ENCODE measurements at regions not wholly inside any gene's neighbourhood (a gene's known extent, or its start where the extent isn't known, plus 50 kb on each side); places are given as distances from the start of the nearest gene placed in this dataset.

- in situ Hi-C loops (cut with HindIII; ENCODE audit: low pct_unique_long_range_greater_than_20kb, low sequenced_read_pairs), result no loop called here
- DNase-seq (ENCODE audit: low read depth, low spot score), result no peak
These were observed 673.1 kb upstream of the FSHR start for GRCh38 chr2:49827366-49827765.

DNA sequence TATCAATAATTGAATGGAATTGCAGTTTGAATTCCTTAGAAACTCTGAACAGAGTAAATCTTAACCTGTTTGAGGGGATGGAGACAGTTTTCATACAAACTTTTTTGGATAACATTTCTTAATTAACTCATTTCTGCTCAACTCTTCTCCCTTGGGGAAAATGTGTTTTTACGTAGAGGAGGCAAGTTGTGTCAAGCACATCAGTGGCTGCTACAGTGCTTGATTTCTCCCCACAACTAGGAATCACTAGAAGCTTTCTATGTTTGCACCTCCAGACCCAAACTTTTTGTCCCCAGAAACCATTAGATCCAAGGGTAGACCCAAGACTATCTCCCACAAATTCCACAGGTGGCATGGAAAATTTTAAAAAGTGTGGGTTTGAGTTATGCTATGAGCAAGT lies 658.9 kb upstream of the FSHR start:
- in situ Hi-C loops (cut with HindIII; ENCODE audit: low pct_unique_long_range_greater_than_20kb, low sequenced_read_pairs), result no loop called here
- no peak for DNase-seq (ENCODE audit: low read depth, low spot score)

DNA sequence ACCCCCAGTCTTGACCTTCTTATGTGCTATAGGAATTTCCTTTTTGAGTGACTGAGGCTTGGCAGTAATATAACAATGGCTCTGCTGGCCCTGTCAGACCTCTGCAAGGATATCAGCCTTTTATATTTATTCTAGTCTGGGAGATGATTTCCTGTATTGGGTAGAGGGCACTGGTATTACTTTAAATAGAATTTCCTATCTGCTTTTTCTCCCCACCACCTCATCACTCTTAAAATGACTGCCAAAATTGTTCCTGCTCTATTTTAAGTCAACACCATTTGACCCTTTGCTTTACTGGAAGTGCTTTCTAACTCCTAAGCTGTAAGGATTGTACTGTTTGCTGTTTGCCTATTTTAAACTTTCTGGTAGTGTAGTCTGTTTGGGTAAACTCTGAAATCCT lies 658.4 kb upstream of the FSHR start:
- in situ Hi-C loops (cut with HindIII; ENCODE audit: low pct_unique_long_range_greater_than_20kb, low sequenced_read_pairs), result no loop called here
- DNase-seq (ENCODE audit: low read depth, low spot score), result no peak

DNA sequence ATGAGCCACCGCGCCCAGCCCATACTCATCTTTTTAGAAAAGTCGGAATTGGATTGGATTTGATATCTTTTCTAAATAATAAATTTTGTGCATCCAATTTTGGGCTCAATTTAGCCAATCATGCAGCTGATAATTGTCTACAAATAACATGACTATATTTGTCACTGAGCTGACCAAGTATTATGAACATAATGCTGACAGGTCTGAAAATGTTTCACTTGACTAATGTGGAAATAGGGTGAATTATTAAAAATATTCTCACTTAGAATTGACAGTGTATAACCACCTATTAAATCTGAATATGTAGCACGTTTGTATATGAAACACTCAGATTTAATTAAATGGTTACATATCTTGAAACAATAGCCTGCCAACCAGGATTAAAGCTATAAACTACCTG lies 657.2 kb upstream of the FSHR start:
- in situ Hi-C loops (cut with HindIII; ENCODE audit: low pct_unique_long_range_greater_than_20kb, low sequenced_read_pairs), result no loop called here
- DNase-seq (ENCODE audit: low read depth, low spot score), result no peak

DNA sequence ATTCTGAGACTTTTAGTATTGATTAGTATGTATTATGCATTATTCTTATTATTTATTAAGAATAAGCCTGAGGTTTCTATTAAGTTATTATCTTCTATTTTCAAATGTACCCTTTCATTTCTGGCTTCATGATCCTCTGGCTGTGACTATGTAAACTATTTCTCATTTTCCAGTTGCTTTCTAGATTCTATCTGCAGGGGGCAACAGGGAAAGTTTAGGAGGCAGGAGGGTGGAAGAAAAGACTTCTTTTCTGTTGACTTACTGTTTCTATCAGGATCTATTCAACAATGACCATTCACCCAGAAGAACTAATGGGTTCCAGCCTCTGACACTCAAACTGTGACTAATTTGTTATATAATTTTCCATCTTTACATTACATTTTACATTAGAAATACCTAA lies 653.4 kb upstream of the FSHR start:
- DNase-seq (ENCODE audit: low read depth, low spot score), result peak; percentile 22

DNA sequence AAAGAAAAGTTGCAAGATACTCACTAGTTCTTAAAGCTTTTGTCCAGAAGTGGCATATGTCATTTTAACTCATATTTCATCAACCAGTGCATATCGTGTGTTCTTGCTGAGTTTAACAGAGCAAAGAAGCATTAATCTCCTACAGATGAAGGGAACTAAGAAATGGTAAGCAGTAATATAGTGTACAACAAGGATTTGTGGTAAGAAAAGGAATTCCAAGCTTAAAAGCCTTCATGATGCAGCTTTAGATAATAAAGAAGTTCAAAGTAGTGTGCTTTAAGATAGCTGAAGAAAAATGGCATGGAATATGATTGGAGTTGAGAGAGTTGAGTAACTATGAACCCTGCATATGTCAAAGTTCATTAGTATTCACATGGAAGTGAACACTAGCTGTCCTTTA lies 649.8 kb upstream of the FSHR start:
- no peak for DNase-seq (ENCODE audit: low read depth, low spot score)
- in situ Hi-C loops (cut with HindIII; ENCODE audit: low pct_unique_long_range_greater_than_20kb, low sequenced_read_pairs), result no loop called here

More for the DNA sequence above, 653.4 kb upstream of the FSHR start:
- in situ Hi-C loops (cut with HindIII; ENCODE audit: low pct_unique_long_range_greater_than_20kb, low sequenced_read_pairs), result no loop called here

- no peak for DNase-seq (ENCODE audit: low read depth, low spot score)
- in situ Hi-C loops (cut with HindIII; ENCODE audit: low pct_unique_long_range_greater_than_20kb, low sequenced_read_pairs), result no loop called here
These were observed 647.7 kb upstream of the FSHR start for GRCh38 chr2:49801898-49802450.

DNA sequence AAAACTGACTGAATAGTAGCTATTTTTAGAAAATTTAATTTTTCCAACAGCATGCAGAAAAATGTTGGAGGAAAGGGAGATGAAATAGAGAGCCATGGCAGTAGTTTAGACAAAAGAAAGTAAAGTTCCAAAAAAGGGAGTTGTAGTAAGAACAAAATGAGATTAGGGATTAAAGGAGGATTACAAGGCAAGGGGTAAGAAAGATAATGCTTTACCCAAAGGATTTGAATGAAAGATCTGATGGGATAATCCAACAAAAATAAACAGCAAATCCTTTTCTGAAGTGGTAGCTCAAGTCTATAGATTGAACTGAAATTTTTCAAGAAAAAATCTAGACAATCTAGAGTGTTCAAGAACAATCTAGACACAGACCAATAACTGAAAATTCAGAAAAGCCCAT lies 644.3 kb upstream of the FSHR start:
- in situ Hi-C loops (cut with HindIII; ENCODE audit: low pct_unique_long_range_greater_than_20kb, low sequenced_read_pairs), result no loop called here
- no peak for DNase-seq (ENCODE audit: low read depth, low spot score)

GRCh38 chr2:49796266-49796665 lies 642.0 kb upstream of the FSHR start:
- DNase-seq (ENCODE audit: low read depth, low spot score), result no peak
- in situ Hi-C loops (cut with HindIII; ENCODE audit: low pct_unique_long_range_greater_than_20kb, low sequenced_read_pairs), result no loop called here

DNA sequence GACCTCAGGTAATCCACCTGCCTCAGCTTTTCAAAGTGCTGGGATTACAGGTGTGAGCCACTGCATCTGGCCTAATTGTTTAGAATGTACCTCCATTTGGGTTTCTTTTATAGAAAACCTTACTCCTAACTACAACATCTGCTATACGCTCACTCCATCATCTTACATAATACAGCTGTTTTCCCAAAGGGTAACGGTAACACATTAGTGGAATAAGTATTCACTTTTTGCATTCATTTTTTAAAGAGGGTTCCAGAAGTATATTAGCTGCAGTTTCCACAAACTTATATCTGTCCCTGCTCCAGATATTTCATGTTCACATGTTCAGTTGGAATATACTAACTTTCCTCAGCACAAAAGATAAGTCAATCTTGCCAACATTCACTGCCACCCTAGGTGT lies 640.1 kb upstream of the FSHR start:
- in situ Hi-C loops (cut with HindIII; ENCODE audit: low pct_unique_long_range_greater_than_20kb, low sequenced_read_pairs), result no loop called here
- DNase-seq (ENCODE audit: low read depth, low spot score), result no peak

- DNase-seq (ENCODE audit: low read depth, low spot score), result no peak
These were observed 634.0 kb upstream of the FSHR start for GRCh38 chr2:49788300-49788699.

DNA sequence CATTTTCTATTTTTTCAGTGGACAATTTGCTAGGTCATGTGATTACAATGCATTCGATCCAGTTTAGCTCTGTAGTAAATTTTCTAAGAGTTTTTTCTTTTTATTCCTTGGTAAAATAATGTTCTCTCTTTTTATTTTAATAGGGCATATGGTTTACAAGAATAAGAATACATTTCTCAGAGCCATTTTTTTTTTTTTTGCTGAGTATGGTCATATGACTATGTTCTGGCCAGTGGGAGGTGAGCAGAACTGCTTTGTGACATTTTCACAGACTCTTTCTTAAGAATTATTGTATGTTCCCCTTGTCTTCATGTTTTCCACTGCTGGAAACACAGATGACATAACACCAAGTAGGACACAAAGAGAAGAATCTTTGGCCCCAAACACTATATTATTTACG lies 626.6 kb upstream of the FSHR start:
- in situ Hi-C loops (cut with HindIII; ENCODE audit: low pct_unique_long_range_greater_than_20kb, low sequenced_read_pairs), result no loop called here
- DNase-seq (ENCODE audit: low read depth, low spot score), result no peak

More at GRCh38 chr2:49788300-49788699, 634.0 kb upstream of the FSHR start:
- in situ Hi-C loops (cut with HindIII; ENCODE audit: low pct_unique_long_range_greater_than_20kb, low sequenced_read_pairs), result no loop called here

- in situ Hi-C loops (cut with HindIII; ENCODE audit: low pct_unique_long_range_greater_than_20kb, low sequenced_read_pairs), result no loop called here
- no peak for DNase-seq (ENCODE audit: low read depth, low spot score)
These were observed 618.1 kb upstream of the FSHR start for GRCh38 chr2:49772299-49772970.

DNA sequence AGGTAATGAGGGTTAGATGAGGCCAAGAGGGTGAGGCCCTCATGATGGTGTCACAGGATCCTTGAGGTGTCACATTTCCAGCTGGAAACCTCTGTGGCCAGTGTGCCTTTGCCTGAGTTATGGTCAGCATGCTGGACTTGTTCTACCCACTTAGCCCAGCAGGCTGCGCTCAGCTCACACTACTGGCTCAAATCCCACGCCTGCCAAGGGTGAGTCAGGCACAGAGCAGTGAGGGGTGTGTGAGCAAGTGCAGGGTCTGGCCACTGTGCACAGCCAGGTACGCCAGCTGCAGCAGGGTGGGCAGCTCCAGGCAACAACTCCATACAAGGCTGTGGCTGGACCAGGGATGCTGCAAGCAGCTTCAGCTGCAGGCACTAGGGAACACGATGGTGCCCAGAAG lies 616.6 kb upstream of the FSHR start:
- peak; percentile 84 for DNase-seq (ENCODE audit: low read depth, low spot score)

GRCh38 chr2:49767316-49767715 lies 613.0 kb upstream of the FSHR start:
- in situ Hi-C loops (cut with HindIII; ENCODE audit: low pct_unique_long_range_greater_than_20kb, low sequenced_read_pairs), result no loop called here
- no peak for DNase-seq (ENCODE audit: low read depth, low spot score)

More for the DNA sequence above, 616.6 kb upstream of the FSHR start:
- in situ Hi-C loops (cut with HindIII; ENCODE audit: low pct_unique_long_range_greater_than_20kb, low sequenced_read_pairs), result no loop called here

DNA sequence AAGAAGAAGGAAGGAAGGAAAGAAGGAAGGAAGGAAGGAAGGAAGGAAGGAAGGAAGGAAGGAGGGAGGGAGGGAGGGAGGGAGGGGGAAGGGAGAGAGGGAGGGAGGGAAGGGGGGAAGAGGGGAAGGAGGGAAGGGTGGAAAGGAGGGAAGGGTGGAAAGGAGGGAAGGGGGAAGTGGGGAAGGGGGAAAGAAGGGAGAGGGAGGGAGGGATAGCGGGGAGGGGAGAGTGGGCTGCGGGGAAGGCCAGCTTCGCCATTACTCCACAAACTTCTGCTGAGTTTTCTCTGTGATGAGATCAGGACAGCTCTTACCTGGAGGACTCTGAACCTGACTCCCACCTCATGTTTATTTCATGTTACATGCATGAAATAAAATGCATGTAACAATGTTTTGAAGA lies 601.5 kb upstream of the FSHR start:
- no peak for DNase-seq (ENCODE audit: low read depth, low spot score)
- in situ Hi-C loops (cut with HindIII; ENCODE audit: low pct_unique_long_range_greater_than_20kb, low sequenced_read_pairs), result no loop called here

DNA sequence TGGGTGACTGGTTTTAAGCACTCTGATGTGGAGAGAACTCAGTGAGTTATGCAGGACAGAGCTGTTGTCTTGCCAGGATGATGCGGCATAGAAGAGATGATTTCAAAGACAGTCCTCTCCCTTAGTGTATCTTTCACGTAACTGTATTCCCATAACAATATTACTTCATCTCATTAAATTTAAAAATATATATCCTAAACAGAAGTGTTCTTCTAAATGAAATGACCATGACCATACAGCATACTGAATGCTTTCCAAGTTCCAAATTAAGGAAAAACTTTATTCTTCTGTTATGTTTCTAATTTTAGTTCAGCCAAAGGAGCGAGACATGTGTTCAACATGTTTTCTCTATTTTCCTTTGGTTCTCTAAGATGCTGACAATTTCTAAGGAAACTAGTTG lies 600.1 kb upstream of the FSHR start:
- no peak for DNase-seq (ENCODE audit: low read depth, low spot score)

DNA sequence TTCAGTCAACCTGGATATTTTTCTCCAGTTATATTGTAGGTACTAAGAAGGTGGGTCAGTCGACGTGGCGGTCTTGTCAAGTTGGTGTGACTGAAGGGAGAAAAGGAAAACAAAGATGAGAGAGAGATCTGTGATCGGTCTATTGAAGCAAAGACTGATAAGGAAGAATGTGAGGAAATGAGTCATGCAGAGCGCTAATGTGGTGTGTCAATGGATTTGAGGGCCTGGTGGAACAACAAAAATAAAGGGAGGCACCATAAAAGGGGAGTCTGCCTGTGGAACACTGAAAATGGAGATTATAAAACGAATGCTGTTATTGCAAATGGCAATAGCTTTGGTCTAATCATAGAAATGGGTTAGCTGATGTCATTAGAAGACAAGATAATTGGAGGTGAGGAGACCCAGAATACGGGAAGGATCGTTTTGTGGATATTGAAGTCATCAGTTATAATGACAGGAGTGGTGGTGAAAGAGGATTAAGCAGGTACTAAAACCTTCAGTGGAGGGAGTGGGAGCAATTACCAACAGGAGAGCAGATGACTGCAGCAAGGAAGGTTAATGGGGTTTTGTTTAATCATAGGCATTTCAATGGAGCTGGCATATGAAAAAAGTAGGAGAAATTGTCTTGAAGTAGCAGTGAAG lies 599.1 kb upstream of the FSHR start:
- in situ Hi-C loops (cut with HindIII; ENCODE audit: low pct_unique_long_range_greater_than_20kb, low sequenced_read_pairs), result no loop called here
- DNase-seq (ENCODE audit: low read depth, low spot score), result no peak

More for the DNA sequence above, 600.1 kb upstream of the FSHR start:
- in situ Hi-C loops (cut with HindIII; ENCODE audit: low pct_unique_long_range_greater_than_20kb, low sequenced_read_pairs), result no loop called here

DNA sequence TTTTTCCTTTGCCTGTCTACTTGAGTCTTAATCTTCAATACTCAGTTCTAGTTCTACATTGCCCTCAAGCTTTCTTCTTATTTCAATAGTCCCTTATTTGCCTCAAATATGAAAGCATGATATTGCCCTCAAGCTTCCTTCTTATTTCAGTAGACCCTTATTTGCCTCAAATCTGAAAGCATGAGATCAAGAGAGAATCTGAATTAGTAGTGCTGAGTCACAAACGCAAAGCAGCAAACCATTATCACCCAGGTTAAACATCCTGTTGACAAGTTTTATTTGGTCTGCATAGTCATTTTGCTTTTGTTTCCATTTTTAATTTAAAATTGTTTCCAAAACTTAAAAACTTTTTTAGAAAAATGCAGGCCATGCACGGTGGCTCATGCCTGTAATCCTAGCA lies 583.3 kb upstream of the FSHR start:
- in situ Hi-C loops (cut with HindIII; ENCODE audit: low pct_unique_long_range_greater_than_20kb, low sequenced_read_pairs), result no loop called here
- DNase-seq (ENCODE audit: low read depth, low spot score), result no peak
